LoVo (cell line): ENCODE measurements at regions not wholly inside any gene's neighbourhood (a gene's known extent, or its start where the extent isn't known, plus 50 kb on each side); places are given as distances from the start of the nearest gene placed in this dataset.

ENCODE experiments used
- DNase-seq: peaks from one replicate; pipeline ENCODE4 v3.0.0-alpha.2; 2016; ENCODE audit warnings: low spot score

DNA sequence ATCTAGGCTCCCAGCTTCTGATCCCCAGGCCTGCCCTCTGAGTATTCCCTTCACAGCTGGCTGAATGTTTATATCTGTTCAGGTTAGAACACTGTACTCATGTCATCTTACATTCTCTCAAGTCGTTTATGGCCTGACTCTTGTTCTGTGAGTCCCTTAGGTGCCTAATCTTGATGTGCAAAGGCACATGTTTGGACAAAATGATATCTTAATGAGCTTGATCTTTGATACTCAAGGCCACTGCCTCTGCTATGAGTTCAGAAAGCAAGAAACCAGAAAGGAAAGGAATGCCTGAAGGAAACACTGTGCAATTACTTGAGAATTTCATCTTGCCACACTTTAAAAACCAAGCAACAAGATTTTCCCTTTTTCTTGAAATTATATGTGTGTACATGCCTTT, 391.8 kb upstream of the ZNF608 start:
- no peak for DNase-seq

DNA sequence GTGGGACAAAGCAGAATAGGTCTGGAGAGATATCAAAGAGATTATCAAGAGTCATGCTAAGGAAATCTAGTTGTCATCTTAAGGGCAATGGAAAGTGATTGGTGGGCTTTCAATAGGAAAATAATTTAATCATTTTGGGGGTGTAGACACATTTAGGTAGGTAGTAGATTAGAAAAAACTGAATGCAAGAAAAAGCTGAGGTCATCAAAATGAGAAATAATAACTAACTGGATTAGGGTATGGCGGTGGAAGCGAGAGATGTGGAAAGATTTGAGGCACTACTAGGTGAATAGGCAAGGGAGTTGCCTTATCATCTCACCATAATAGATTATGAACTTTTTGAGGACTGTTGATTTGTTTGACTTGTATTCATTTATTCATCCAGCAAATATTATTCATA, 393.2 kb upstream of the ZNF608 start:
- DNase-seq, result no peak

DNA sequence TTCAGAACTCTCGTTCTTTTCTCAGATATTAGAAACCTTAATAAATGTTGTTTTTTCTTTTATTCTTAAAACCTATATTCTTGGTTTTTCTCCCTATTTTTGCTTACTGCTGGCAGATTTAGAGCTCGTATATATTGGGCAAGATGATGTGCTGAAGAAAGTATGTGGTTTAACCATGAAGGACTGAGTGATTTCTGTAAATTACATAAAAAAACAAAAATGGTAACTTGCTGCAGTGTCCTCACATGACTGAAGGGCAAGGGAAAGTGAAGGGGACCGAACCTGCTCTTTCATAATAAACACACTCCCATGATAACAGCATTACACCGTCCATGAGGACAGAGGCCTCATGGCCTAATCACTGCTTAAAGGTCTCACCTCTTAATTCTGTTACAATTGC, 393.8 kb upstream of the ZNF608 start:
- DNase-seq, result no peak

DNA sequence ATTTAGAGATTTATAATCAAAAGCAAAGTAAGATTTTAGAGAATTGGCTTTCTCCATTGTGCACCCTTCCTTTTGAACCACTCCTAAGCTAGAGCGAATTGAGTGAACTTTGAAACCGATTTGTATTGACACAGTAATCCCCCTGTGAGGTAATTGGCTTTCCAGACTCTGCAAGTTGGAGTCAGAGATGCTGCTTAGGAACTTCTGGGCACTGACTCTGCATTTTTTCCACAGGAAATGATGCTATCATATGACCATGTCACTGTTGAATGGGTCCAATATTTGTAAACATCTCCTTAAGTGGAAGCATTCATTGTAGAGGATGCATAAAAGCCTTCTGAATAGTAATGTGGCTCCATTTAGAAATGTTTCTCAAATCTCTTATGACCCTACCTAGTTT, 394.4 kb upstream of the ZNF608 start:
- DNase-seq, result no peak

DNA sequence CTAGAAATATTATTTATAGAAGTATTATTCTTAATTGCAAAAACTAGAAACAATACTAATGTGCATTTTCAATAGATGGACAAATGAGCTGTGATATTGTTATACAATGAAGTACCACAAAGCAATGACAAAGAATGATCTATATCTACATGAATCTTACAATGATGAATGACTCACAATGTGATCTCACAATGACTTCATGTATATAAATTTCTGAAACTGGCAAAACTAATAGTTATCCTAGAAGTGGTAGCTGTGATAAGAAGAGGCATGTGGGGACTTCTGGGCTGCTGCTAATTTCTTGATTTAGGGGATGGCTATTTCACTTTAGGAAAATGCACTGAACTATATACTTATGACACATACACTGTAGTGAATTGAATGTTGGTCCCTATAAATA, 396.0 kb upstream of the ZNF608 start:
- no peak for DNase-seq

DNA sequence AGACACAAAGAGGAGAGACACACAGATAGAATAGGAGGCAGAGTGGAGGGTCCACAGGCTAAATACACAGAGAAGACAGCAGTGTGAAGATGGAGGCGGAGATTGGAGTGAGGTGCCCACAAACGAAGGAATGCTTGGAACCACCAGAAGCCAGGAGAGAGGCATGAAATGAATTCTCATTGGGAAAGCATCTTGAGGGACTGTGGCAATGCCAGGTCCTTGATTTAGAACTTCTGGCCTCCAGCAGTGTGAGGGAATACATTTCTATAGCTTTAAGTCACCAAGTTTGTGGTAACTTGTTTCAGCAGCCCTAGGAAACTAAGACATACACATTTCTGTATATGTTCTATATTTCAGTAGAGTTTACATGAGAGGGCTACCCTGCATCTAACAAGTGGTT, 396.6 kb upstream of the ZNF608 start:
- DNase-seq, result no peak

DNA sequence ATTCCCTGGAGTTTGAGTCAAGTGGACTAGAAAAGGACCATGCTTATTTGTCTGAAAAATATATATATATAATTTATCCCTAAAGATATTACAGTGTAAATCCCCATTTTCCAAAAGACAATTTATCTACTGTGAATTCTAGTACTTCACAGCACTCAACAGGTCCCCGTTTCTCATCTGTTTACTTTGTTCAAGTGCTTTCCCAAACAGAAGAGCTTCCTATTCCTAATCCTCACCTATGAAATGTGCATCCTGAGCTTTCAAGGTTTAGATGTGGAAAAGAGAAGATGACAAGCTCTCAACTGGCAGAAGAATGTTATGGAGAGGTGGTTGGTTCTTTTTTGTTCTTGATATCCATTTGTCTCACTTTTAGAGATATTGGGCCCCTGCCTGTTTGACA, 401.6 kb upstream of the ZNF608 start:
- no peak for DNase-seq

DNA sequence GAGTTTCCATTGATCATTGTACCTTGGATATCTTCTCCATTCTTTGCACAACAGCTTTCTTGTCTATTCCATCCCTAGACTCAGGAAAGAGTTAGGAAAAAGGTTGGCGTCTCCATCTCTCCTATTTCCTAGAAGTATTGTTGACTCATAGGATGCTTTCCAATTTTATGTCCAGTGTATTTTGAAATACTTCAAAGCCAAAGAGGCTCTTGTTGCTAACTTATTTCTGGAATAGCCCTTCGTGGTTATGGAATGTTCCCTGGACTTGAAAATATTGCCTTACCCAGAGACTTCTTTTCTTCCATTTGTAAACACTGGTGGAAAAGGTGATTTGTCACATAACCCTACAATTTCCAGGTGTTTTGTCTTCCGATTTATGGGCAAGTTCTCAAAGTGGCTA, 402.3 kb upstream of the ZNF608 start:
- DNase-seq, result no peak

DNA sequence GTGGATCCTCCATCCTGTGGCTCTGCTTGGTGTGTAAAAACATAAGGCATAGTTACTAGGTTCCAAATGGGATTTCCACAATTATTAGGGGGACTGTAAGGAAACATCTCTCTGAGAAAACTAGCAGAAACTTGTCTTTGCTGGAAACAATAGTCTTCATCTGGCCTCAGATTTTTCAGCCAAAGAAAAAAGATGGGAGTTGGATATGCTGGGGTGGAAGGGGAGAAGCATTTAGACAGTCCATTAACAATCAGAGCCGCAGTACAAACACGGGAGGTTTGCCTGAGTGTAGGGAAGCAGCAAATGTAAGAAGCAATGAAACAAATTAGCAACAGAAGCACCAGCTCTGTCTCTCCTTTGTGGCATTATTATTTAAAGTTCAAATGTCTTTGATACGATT, 402.7 kb upstream of the ZNF608 start:
- DNase-seq, result no peak

DNA sequence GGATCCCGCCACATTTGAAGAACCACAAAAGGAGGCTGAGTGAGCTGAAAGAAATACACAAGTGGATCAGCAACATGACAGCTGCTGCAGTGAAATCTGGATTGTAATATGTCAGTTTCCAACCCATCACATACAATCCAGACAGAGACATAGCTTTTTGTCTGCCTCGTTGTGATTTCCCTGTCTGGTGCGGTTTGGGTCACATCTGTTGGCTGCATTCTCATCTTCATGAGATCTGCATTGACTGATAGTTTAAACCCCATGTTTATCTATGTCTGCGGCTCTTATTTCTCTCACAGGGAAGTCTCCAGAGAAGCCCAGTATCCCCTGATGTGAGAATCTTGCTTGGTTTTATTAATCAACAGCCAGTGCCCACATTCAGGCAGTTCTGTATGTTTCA, 403.1 kb upstream of the ZNF608 start:
- no peak for DNase-seq

DNA sequence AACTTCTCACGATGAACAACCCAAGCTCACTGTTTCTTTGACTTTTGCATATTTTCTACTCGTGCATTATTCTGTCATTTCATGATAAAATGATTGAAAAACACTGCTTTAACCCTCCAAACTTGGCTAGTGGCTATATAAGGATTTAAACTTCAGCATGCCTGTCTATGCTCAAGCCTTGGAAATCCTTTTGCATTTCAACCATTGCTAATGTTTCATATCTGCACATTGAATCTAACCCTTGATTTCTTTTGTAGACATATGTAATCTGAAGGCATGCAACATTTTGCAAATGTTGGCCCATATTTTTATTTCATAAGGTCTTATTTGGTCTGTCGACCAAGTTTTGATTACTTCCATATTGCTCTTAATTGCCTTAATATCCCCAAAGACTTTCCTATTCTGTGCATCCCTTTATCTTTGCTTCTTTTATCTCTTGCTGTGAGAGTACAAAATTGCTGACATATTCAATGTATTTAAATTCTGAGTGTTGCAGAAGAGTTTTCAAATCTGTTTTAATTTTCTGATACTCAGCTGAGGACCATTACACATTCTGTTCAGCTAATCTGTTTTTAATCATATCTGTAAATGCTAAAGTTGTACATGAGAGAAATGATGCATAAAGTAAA, 403.7 kb upstream of the ZNF608 start:
- no peak for DNase-seq

DNA sequence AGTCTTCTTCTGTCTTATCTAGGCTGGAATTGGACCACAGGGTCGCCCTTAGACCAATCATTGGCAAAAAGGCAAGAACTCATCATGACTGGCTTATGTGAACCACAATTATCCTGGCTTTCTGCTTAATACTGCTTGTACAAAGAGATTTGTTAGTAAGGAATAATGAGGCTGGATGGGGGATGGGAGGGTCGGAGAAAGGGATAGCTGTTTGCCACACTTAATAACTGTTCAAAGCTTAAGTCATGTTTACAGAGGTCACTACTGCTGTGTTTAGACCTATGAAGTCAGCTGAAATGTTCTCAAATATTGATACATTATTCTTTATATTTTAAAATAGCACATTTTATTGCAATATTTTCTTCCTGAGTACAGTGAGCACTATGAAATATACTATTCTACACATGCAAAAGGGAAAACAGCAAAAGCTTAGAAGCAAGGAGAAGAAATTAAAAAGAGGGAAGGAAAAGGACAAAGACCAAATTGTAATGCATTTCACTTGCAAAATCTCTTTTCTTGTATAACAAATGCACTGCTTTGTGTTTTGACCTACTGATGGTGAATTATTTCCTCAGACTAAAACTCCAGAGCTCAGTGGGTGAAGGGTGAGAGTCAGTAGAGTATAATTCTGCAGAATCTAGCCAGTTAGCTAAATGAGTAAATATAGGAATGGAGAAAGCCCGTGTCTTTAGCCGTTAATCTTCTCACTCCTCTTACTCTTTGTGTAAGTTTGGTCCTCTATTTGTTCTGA, 404.9 kb upstream of the ZNF608 start:
- DNase-seq, result no peak

DNA sequence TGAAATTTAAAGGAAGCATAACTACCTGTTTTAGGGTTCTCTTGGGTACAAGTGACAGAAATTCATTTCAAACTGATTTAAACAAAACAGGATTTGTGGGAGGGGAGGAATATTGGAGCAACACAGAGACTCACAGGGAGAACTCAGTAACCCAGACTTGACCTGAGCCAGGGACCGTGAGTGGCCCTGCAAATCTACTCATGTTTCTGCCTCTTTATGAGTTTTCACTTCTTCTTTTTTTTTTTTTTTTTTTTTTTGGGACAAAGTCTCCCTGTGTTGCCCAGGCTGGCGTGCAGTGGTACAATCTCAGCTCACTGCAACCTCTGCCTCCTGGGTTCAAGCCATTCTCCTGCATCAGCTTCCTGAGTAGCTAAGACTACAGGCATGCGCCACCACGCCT, 405.6 kb upstream of the ZNF608 start:
- no peak for DNase-seq

DNA sequence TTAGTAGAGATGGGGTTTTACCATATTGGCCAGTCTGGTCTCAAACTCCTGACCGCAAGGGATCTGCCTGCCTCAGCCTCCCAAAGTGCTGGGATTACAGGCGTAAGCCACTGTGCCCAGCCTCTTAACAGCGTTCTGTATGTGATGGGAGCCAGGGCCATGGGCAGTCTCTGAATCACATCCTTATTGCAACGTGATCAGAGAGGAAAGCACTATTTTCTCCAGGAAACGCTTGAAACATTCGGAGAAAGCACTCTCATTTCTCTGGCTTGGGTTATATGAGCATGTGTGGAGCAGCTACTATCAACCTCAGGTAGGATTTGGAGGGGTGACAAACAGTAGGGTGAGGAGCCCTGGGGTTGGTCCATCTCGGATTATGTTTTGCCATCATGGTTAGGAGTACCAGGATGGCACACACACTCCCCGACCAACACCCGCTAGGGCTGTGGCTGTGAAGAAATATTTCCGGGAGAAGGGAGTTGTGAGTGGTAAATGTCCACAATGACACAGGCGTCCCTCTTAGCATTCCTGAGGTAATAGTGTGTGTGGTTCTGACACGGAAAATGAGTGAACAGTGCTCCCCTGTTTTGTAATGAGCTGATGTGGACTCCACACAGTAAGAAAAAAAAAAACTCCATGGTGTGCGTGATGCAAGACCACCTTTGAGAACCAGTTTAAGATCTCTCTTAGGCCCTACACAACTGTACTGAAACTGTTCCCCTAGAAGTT, 406.2 kb upstream of the ZNF608 start:
- DNase-seq, result no peak

DNA sequence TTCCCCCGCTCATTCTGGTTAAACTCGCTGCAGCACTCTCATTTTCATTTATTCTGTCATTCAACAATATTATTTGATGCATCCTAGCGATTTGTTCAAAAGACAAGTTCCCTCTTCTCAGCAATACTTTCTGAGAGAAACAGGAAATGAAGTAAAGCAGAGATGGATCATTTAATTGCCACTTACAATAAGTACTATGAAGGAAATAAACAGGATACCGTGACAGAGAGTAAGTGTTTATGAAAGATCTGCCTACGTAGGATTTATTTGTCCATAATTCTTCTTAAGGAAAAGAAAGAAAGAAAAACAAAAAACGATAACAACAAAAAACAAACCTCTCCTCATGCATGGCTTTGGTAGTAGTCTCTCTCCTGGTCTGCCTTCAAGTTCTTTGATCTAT, 406.8 kb upstream of the ZNF608 start:
- DNase-seq, result no peak

DNA sequence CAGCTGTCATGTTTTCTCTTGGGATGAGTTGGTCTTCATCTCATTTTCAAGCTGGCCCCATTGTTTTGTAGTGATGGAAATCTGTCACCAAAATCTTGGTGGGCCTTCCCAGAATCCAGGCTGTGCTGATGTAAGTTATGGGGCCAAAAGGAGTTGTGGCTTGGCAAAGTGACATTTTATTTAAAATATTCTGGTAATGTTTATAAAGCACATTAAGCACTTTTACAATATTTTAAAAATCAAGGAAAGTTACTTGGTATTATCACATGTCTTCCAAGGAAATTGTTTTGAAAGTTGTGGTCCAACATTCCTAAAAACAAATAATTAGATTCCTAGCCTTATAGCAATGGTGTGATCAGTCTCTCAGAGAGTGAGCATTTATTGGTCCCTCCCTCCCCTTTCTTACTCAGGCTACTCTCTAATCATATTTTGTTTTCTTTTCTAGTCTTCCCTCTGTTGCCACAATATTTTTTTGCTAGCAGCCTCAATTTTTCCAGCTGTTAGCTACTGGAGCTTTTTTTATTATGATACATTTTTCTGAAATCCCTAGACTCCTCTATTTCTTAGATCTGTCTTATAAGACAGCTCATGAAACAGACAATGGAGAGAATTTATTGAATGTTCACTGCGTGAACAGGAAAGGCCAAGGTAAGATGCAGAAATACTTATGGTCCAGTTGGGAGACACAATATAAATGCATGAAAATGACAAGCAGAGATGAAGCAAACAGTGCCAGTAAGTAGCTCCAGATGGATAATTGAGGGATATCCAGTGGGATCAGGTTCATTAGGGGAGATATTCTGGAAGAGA, 408.1 kb upstream of the ZNF608 start:
- DNase-seq, result no peak

DNA sequence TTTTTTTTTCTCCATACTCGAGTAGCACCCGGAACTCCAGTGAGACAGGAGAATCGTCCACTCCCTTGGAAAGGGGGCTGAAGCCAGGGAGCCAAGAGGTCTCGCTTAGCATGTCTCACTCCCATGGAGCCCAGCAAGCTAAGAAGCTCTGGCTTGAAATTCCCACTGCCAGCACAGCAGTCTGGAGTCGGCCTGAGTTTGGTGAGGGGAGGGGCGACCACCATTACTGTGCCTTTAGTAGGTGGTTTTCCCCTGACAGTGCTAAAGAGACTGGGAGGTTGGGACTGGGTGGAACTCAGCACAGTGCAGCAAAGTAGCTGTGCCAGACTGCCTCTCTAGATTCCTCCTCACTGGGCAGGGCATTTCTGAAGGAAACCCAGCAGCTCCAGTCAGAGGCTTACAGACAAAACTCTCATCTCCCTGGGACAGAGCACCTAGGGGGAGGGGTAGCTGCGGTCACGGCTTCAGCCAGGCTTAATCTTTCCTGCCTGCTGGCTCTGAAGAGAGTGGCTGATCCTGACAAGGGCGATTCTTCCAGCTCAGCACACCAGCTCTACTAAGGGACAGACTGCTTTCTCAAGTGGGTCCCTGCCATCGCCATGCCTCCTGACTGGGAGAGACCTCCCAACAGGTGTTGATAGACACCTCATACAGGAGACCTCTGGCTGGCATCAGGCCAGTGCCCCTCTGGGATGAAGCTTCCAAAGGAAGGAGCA, 414.5 kb upstream of the ZNF608 start:
- no peak for DNase-seq

DNA sequence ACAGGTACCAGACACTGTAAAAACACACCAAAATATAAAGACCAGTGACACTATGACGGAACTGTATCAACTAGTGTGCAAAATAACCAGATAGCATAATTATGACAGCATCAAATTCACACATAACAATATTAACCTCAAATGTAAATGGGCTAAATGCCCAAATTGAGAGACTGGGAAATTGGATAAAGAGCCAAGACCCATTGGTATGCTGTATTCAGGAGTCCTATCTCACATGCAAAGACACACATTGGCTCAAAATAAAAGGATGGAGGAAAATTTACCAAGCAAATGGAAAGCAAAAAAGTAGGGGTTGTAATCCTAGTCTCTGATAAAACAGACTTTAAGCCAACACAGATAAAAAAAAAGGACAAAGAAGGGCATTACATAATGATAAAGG, 416.3 kb upstream of the ZNF608 start:
- no peak for DNase-seq

DNA sequence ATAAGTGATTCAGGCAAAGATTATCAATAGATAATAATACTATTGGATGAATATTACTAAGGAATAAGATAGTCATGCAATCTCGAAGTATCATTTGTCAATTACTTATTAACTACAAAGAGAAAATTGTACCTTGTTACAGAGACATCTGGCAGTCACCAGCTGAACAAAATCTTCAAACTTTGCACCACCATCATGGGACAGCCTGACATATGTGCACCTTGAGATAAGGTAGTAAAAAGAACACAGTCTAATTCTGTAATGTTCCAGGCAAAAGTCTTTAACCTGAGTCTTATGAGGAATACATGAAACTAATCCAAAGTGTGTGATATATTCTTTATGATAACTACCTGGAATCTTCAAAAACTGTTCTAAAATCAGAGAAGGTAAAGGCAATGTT, 423.0 kb upstream of the ZNF608 start:
- DNase-seq, result no peak

DNA sequence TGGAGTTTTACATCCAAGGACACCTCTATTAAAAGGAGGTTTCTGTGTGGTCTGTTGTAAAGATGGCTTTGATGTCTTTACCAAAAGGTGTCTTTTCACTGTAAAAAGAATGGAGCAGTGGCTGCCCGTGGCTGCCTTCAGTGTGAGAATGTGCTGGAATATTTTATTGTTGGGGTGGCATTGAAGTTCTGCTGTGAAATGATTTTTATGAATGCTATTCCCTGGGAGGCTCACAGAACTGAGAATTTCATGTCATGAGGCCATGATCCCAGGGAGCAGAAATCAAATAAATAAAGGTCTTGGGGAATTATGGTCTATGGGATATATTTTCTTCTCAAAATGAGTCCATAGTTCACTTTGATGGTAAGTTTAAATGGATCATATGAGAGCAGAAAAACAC, 425.2 kb upstream of the ZNF608 start:
- no peak for DNase-seq

DNA sequence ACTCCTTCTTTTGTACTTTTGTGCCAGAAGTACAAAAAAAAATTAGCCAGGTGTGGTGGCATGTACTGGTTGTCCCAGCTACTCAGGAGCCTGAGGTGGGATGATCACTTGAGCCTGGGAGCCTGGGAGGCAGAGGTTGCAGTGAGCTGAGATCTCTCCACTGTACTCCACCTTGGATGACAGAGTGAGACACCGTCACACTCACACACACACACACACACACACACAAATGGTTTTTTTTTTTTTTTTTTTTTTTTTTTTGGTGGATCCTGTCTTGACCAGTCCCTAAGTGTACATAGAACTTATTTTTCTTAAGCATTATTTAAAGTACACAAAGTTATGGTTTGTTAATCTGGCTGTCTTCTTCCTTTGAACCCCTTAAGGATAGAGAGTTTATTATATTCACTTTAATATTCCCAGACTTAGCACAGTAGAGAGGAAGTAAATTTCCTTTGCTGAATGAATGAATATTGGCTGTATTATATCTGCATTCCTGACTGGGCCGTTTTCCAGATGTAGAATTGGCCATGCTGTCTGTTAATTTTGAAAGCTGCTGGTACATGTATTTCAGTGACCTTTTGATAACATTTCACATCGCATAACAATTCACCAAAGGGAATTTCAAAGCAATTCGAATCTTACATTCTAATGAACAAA, 429.0 kb upstream of the ZNF608 start:
- DNase-seq, result no peak
